IPS-20b (cell line): ENCODE measurements at regions not wholly inside any gene's neighbourhood (a gene's known extent, or its start where the extent isn't known, plus 50 kb on each side); places are given as distances from the start of the nearest gene placed in this dataset.

ENCODE experiments used
- H3K27ac ChIP-seq: one replicate; pipeline ENCODE4 v1.5.1; 2013; ENCODE audit warnings: low read length
- H3K27me3 ChIP-seq: 2 replicates; pipeline ENCODE4 v1.6.1; 2013; ENCODE audit warnings: mild to moderate bottlenecking, low read length, inconsistent platforms; ENCODE audit not compliant: insufficient read depth
- H3K36me3 ChIP-seq: 2 replicates; pipeline ENCODE4 v1.6.1; 2013; ENCODE audit warnings: low read depth, mild to moderate bottlenecking, inconsistent platforms, low read length, moderate library complexity; ENCODE audit not compliant: insufficient read depth
- H3K4me1 ChIP-seq: 2 replicates; pipeline ENCODE4 v1.6.1; 2013; ENCODE audit warnings: mild to moderate bottlenecking, control low read depth, inconsistent platforms, low read length, moderate library complexity; ENCODE audit not compliant: insufficient read depth
- H3K4me3 ChIP-seq: 2 replicates; pipeline ENCODE4 v1.5.1; 2013; ENCODE audit warnings: mild to moderate bottlenecking, low read length, inconsistent platforms
- H3K9ac ChIP-seq: 2 replicates; pipeline ENCODE4 v1.6.1; 2013; ENCODE audit warnings: low read depth, mild to moderate bottlenecking, inconsistent platforms, low read length, moderate library complexity
- H3K9me3 ChIP-seq: 2 replicates; pipeline ENCODE4 v1.6.1; 2013; ENCODE audit warnings: mild to moderate bottlenecking, low read depth, low read length, inconsistent platforms; ENCODE audit not compliant: insufficient read depth

GRCh38 chr11:129313541-129314297, 61.9 kb upstream of the BARX2 start:
- no peak overlapping the region for H3K4me3 ChIP-seq
- H3K27me3 ChIP-seq = no peaks in the 10 kb centered on the region
- no peak overlapping the region for H3K27ac ChIP-seq
- no peak overlapping the region for H3K9ac ChIP-seq
- H3K4me1 ChIP-seq = peaks cover 11% of the 10 kb centered on the region; the same call in 1 of the 2 replicates
- no peaks in the 10 kb centered on the region for H3K9me3 ChIP-seq
- H3K36me3 ChIP-seq = no peaks in the 10 kb centered on the region

GRCh38 chr11:129312730-129313503, 62.7 kb upstream of the BARX2 start:
- Histone ChIP-seq H3K4me1 (peaks cover 11% of the 10 kb centered on the region; the same call in 1 of the 2 replicates), H3K9me3 (no peaks in the 10 kb centered on the region), H3K27ac (no peak overlapping the region), H3K36me3 (no peaks in the 10 kb centered on the region), H3K9ac (no peak overlapping the region), H3K4me3 (no peak overlapping the region), H3K27me3 (no peaks in the 10 kb centered on the region)

GRCh38 chr11:129308241-129308865, 67.3 kb upstream of the BARX2 start:
- H3K9ac ChIP-seq = no peak overlapping the region
- H3K36me3 ChIP-seq = no peaks in the 10 kb centered on the region
- no peak overlapping the region for H3K4me3 ChIP-seq
- no peaks in the 10 kb centered on the region for H3K27me3 ChIP-seq
- H3K9me3 ChIP-seq = no peaks in the 10 kb centered on the region
- no peaks in the 10 kb centered on the region; the same call in 1 of the 2 replicates for H3K4me1 ChIP-seq
- H3K27ac ChIP-seq = no peak overlapping the region

GRCh38 chr11:129307162-129307561, 68.5 kb upstream of the BARX2 start:
- no peak overlapping the region for H3K4me3 ChIP-seq
- H3K36me3 ChIP-seq = no peaks in the 10 kb centered on the region
- H3K27me3 ChIP-seq = no peaks in the 10 kb centered on the region
- H3K9ac ChIP-seq = no peak overlapping the region
- H3K4me1 ChIP-seq = no peaks in the 10 kb centered on the region
- H3K9me3 ChIP-seq = no peaks in the 10 kb centered on the region
- no peak overlapping the region for H3K27ac ChIP-seq

GRCh38 chr11:129302386-129303101, 73.1 kb upstream of the BARX2 start:
- Histone ChIP-seq H3K27ac (no peak overlapping the region), H3K9ac (no peak overlapping the region), H3K27me3 (no peaks in the 10 kb centered on the region), H3K9me3 (no peaks in the 10 kb centered on the region), H3K36me3 (no peaks in the 10 kb centered on the region), H3K4me1 (no peaks in the 10 kb centered on the region), H3K4me3 (no peak overlapping the region)

- H3K27ac ChIP-seq = no peak overlapping the region
- H3K27me3 ChIP-seq = no peaks in the 10 kb centered on the region
- no peaks in the 10 kb centered on the region for H3K9me3 ChIP-seq
- no peak overlapping the region for H3K4me3 ChIP-seq
- no peak overlapping the region for H3K9ac ChIP-seq
- no peaks in the 10 kb centered on the region for H3K4me1 ChIP-seq
- no peaks in the 10 kb centered on the region for H3K36me3 ChIP-seq
Observed at GRCh38 chr11:129300099-129300498, 75.5 kb upstream of the BARX2 start.

- Histone ChIP-seq H3K4me1 (no peaks in the 10 kb centered on the region), H3K27ac (no peak overlapping the region), H3K27me3 (no peaks in the 10 kb centered on the region), H3K9me3 (no peaks in the 10 kb centered on the region), H3K9ac (no peak overlapping the region), H3K4me3 (no peak overlapping the region), H3K36me3 (no peaks in the 10 kb centered on the region)
Observed at GRCh38 chr11:129298988-129299387, 76.7 kb upstream of the BARX2 start.

GRCh38 chr11:129295746-129296145, 79.9 kb upstream of the BARX2 start:
- H3K27me3 ChIP-seq = no peaks in the 10 kb centered on the region
- H3K4me3 ChIP-seq = no peak overlapping the region
- H3K36me3 ChIP-seq = no peaks in the 10 kb centered on the region
- H3K9ac ChIP-seq = no peak overlapping the region
- no peak overlapping the region for H3K27ac ChIP-seq
- no peaks in the 10 kb centered on the region for H3K9me3 ChIP-seq
- H3K4me1 ChIP-seq = peaks cover 12% of the 10 kb centered on the region; the same call in 1 of the 2 replicates

- Histone ChIP-seq H3K4me3 (no peak overlapping the region), H3K27ac (no peak overlapping the region), H3K9ac (no peak overlapping the region), H3K27me3 (no peaks in the 10 kb centered on the region), H3K4me1 (peaks cover 17% of the 10 kb centered on the region; the same call in 1 of the 2 replicates), H3K36me3 (no peaks in the 10 kb centered on the region), H3K9me3 (no peaks in the 10 kb centered on the region)
Observed at GRCh38 chr11:129292771-129293170, 82.9 kb upstream of the BARX2 start.

- H3K36me3 ChIP-seq = no peaks in the 10 kb centered on the region
- no peak overlapping the region for H3K27ac ChIP-seq
- peaks cover 17% of the 10 kb centered on the region; the same call in 1 of the 2 replicates for H3K4me1 ChIP-seq
- no peak overlapping the region for H3K4me3 ChIP-seq
- H3K9ac ChIP-seq = no peak overlapping the region
- H3K27me3 ChIP-seq = no peaks in the 10 kb centered on the region
- H3K9me3 ChIP-seq = no peaks in the 10 kb centered on the region
Observed at GRCh38 chr11:129292092-129292491, 83.6 kb upstream of the BARX2 start.

GRCh38 chr11:129291546-129291945, 84.1 kb upstream of the BARX2 start:
- H3K4me1 ChIP-seq = peaks cover 17% of the 10 kb centered on the region; the same call in 1 of the 2 replicates
- no peak overlapping the region for H3K4me3 ChIP-seq
- no peaks in the 10 kb centered on the region for H3K9me3 ChIP-seq
- no peaks in the 10 kb centered on the region for H3K27me3 ChIP-seq
- H3K27ac ChIP-seq = no peak overlapping the region
- H3K9ac ChIP-seq = no peak overlapping the region
- H3K36me3 ChIP-seq = no peaks in the 10 kb centered on the region
